Loucy (cell line): ENCODE measurements at regions not wholly inside any gene's neighbourhood (a gene's known extent, or its start where the extent isn't known, plus 50 kb on each side); places are given as distances from the start of the nearest gene placed in this dataset.

ENCODE experiments used
- CTCF ChIP-seq: fragments of 200-600 bp; sonication (generic); conservative IDR thresholded peaks from 2 replicates; pipeline ENCODE4 v1.5.1; 2014; ENCODE audit warnings: mild to moderate bottlenecking, antibody characterized with exemption, low read length
- EZH2phosphoT487 ChIP-seq: fragments of 200-600 bp; IDR thresholded peaks from 2 replicates; pipeline ENCODE4 v1.6.1; 2018; ENCODE audit warnings: antibody characterized with exemption, mild to moderate bottlenecking, moderate library complexity, borderline replicate concordance

DNA sequence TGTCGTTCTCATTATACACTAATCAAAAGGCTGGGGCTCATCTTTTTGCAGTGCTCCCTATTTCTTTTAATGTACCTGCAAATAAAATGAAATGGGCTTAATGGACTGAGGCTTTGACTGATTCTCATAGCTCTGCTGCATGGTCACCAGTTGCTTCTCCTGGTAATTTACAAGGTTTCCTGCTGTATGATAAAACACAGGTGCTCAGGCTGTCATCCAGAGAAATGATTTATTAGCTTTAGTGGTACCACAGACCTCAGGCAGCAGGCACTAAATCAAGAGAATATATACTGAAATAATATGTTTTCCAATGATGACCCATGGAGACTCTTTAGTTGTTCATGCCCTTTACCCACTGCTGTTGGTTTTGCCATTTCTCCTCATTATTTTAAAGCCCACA, 137.7 kb downstream of the C4orf33 start:
- no peak for TF ChIP-seq CTCF
- no peak for TF ChIP-seq EZH2phosphoT487
